Smooth muscle cell (in vitro differentiated cells): ENCODE measurements at regions not wholly inside any gene's neighbourhood (a gene's known extent, or its start where the extent isn't known, plus 50 kb on each side); places are given as distances from the start of the nearest gene placed in this dataset.

Experiments used
- DNase-seq: peaks from one replicate; lab custom pipeline; 2025; ENCODE audit not compliant: unreplicated experiment; lab: John Stamatoyannopoulos, UW
- H2AFZ ChIP-seq: fragments of 200-600 bp; sonication (generic); 2 replicates; pipeline ENCODE4 v1.6.0; 2016; ENCODE audit warnings: antibody characterized with exemption, low read depth, mild to moderate bottlenecking
- H3F3A ChIP-seq: fragments of 200-600 bp; sonication (generic); 2 replicates; pipeline ENCODE4 v1.6.0; 2017; ENCODE audit warnings: antibody characterized with exemption, low read depth
- H3K27ac ChIP-seq: fragments of 200-600 bp; sonication (generic); 2 replicates; pipeline ENCODE4 v1.5.1; 2016; ENCODE audit warnings: low read depth, mild to moderate bottlenecking
- H3K27me3 ChIP-seq: fragments of 200-600 bp; sonication (generic); 2 replicates; pipeline ENCODE4 v1.6.1; 2016; ENCODE audit warnings: low read depth, mild to moderate bottlenecking
- H3K36me3 ChIP-seq: fragments of 200-600 bp; sonication (generic); 2 replicates; pipeline ENCODE4 v1.5.1; 2016; ENCODE audit warnings: low read depth
- H3K4me1 ChIP-seq: fragments of 200-600 bp; sonication (generic); 2 replicates; pipeline ENCODE4 v1.5.1; 2016; ENCODE audit warnings: low read depth
- H3K4me2 ChIP-seq: fragments of 200-600 bp; sonication (generic); 2 replicates; pipeline ENCODE4 v1.6.0; 2016; ENCODE audit warnings: mild to moderate bottlenecking
- H3K4me3 ChIP-seq: fragments of 200-600 bp; sonication (generic); 2 replicates; pipeline ENCODE4 v1.5.1; 2016; ENCODE audit warnings: mild to moderate bottlenecking
- H3K79me2 ChIP-seq: fragments of 200-600 bp; sonication (generic); 2 replicates; pipeline ENCODE4 v1.6.0; 2016; ENCODE audit warnings: low read depth, mild to moderate bottlenecking
- H3K9ac ChIP-seq: fragments of 200-600 bp; sonication (generic); 2 replicates; pipeline ENCODE4 v1.6.0; 2016; ENCODE audit warnings: low read depth
- H3K9me3 ChIP-seq: fragments of 200-600 bp; sonication (generic); replicated peaks from 2 replicates; pipeline ENCODE4 v1.5.1; 2016; ENCODE audit warnings: low read depth
- H4K20me1 ChIP-seq: fragments of 200-600 bp; sonication (generic); 2 replicates; pipeline ENCODE4 v1.6.0; 2016; ENCODE audit warnings: low read depth
- CTCF ChIP-seq: fragments of 200-600 bp; sonication (generic); IDR thresholded peaks from 2 replicates; pipeline ENCODE4 v1.5.1; 2017; ENCODE audit warnings: borderline replicate concordance, mild to moderate bottlenecking, antibody characterized with exemption; ENCODE audit not compliant: insufficient read depth, poor library complexity, severe bottlenecking
- WGBS: methylation state at CpG from one replicate; pipeline ENCODE4 v1.1.7; 2016; ENCODE audit warnings: low lambda C conversion rate; 5-methylcytosine and 5-hydroxymethylcytosine counted together

- H3K36me3 ChIP-seq = no peaks in the 10 kb centered on the region
- no peak for TF ChIP-seq CTCF
- no peaks in the 10 kb centered on the region for H4K20me1 ChIP-seq
- no peak overlapping the region for H3K4me2 ChIP-seq
- H3K4me1 ChIP-seq = no peaks in the 10 kb centered on the region
- H3K27me3 ChIP-seq = no peaks in the 10 kb centered on the region
- no peaks in the 10 kb centered on the region for H3K9me3 ChIP-seq
- 47% methylated on average over 2 of the region's 2 CpGs for WGBS
- DNase-seq = no peak
- no peak overlapping the region for H2AFZ ChIP-seq
- no peak overlapping the region for H3K9ac ChIP-seq
- H3K4me3 ChIP-seq = no peak overlapping the region
- no peaks in the 10 kb centered on the region for H3F3A ChIP-seq
- no peak overlapping the region for H3K27ac ChIP-seq
- H3K79me2 ChIP-seq = no peaks in the 10 kb centered on the region
Measured at GRCh38 chr11:21707116-21707739, 485.7 kb upstream of the ANO5 start.

- no peaks in the 10 kb centered on the region for H3F3A ChIP-seq
- H3K27me3 ChIP-seq = no peaks in the 10 kb centered on the region
- no peaks in the 10 kb centered on the region for H3K79me2 ChIP-seq
- H3K4me3 ChIP-seq = no peak overlapping the region
- H4K20me1 ChIP-seq = no peaks in the 10 kb centered on the region
- no peak overlapping the region for H3K9ac ChIP-seq
- no peaks in the 10 kb centered on the region for H3K36me3 ChIP-seq
- WGBS = 92% methylated on average over 1 of the region's 1 CpG
- H2AFZ ChIP-seq = no peak overlapping the region
- H3K4me2 ChIP-seq = no peak overlapping the region
- no peak for TF ChIP-seq CTCF
- no peak overlapping the region for H3K27ac ChIP-seq
- no peak for DNase-seq
- H3K9me3 ChIP-seq = no peaks in the 10 kb centered on the region
- no peaks in the 10 kb centered on the region for H3K4me1 ChIP-seq
Measured at GRCh38 chr11:21710809-21711208, 482.1 kb upstream of the ANO5 start.

GRCh38 chr11:21711341-21711740 is 481.5 kb upstream of the ANO5 start:
- Histone ChIP-seq H3K27me3 (no peaks in the 10 kb centered on the region), H2AFZ (no peak overlapping the region), H3F3A (no peaks in the 10 kb centered on the region), H3K9me3 (no peaks in the 10 kb centered on the region), H3K4me1 (no peaks in the 10 kb centered on the region), H3K4me2 (no peak overlapping the region), H3K79me2 (no peaks in the 10 kb centered on the region), H3K4me3 (no peak overlapping the region), H3K27ac (no peak overlapping the region), H3K9ac (no peak overlapping the region), H4K20me1 (no peaks in the 10 kb centered on the region), H3K36me3 (no peaks in the 10 kb centered on the region)
- DNase-seq = no peak
- no peak for TF ChIP-seq CTCF
- WGBS = 88% methylated on average over 2 of the region's 2 CpGs

- Histone ChIP-seq H3K4me3 (no peak overlapping the region), H3K4me2 (no peak overlapping the region), H3K79me2 (no peaks in the 10 kb centered on the region), H3K27ac (no peak overlapping the region), H4K20me1 (no peaks in the 10 kb centered on the region), H3K9ac (no peak overlapping the region), H3F3A (no peaks in the 10 kb centered on the region), H3K27me3 (no peaks in the 10 kb centered on the region), H3K9me3 (no peaks in the 10 kb centered on the region), H3K36me3 (no peaks in the 10 kb centered on the region), H3K4me1 (no peaks in the 10 kb centered on the region), H2AFZ (no peak overlapping the region)
- TF ChIP-seq CTCF = no peak
- DNase-seq = no peak
Measured at GRCh38 chr11:21723678-21724077, 469.2 kb upstream of the ANO5 start.
